ENCODE measurements at regions not wholly inside any gene's neighbourhood (a gene's known extent, or its start where the extent isn't known, plus 50 kb on each side); places are given as distances from the start of the nearest gene placed in this dataset.
"Not testable (repeated sequence)": the region's sequence is repeated elsewhere in the genome, so short reads cannot be mapped to it uniquely, and the experiment has no call there.

DNA sequence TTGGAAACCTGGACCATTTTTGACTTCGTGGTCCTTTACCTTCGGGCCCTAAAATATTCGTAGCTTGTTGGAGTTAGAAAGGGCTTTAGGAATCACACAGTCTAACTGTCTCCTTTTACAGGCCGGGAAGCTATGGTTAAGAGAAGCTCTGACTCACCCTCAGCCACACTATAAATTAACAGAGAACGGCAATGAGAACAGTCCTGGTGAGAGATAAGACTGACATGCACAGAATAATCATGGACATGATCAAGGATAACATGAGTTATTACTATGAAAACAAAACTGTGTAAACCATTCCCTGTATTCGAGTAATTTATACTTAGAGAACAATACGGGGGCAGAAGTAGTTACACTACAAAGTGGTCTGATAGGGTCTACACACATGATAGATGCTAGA, 162.5 kb upstream of the MALRD1 start:
- H2AFZ ChIP-seq (ENCODE audit: low read length): no peak overlapping the region
- H3K27me3 ChIP-seq (ENCODE audit: insufficient read depth, low read length): no peaks in the 10 kb centered on the region
- H3K27ac ChIP-seq (ENCODE audit: low read depth, low read length): no peak overlapping the region
- H3K4me1 ChIP-seq (ENCODE audit: insufficient read depth, low read length): no peaks in the 10 kb centered on the region
- H3K36me3 ChIP-seq (ENCODE audit: insufficient read depth, low read length): no peaks in the 10 kb centered on the region
- no peaks in the 10 kb centered on the region for H3K79me2 ChIP-seq (ENCODE audit: insufficient read depth, low read length)
- H3K9me3 ChIP-seq (ENCODE audit: low read depth, low read length): no peaks in the 10 kb centered on the region
- no peaks in the 10 kb centered on the region for H4K20me1 ChIP-seq (ENCODE audit: insufficient read depth, low read length)
- DNase-seq (ENCODE audit: insufficient read length, low spot score, missing footprints): no peak
- TF ChIP-seq, protein P1, sequence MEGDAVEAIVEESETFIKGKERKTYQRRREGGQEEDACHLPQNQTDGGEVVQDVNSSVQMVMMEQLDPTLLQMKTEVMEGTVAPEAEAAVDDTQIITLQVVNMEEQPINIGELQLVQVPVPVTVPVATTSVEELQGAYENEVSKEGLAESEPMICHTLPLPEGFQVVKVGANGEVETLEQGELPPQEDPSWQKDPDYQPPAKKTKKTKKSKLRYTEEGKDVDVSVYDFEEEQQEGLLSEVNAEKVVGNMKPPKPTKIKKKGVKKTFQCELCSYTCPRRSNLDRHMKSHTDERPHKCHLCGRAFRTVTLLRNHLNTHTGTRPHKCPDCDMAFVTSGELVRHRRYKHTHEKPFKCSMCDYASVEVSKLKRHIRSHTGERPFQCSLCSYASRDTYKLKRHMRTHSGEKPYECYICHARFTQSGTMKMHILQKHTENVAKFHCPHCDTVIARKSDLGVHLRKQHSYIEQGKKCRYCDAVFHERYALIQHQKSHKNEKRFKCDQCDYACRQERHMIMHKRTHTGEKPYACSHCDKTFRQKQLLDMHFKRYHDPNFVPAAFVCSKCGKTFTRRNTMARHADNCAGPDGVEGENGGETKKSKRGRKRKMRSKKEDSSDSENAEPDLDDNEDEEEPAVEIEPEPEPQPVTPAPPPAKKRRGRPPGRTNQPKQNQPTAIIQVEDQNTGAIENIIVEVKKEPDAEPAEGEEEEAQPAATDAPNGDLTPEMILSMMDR (IDR thresholded peaks at IDR 0.05; ENCODE audit: extremely low read depth, low read depth, low read length): no peak
- H3K4me3 ChIP-seq (ENCODE audit: insufficient read depth, low read length): no peak overlapping the region
- no peak overlapping the region for H3K4me2 ChIP-seq (ENCODE audit: insufficient read depth, low read length)

DNA sequence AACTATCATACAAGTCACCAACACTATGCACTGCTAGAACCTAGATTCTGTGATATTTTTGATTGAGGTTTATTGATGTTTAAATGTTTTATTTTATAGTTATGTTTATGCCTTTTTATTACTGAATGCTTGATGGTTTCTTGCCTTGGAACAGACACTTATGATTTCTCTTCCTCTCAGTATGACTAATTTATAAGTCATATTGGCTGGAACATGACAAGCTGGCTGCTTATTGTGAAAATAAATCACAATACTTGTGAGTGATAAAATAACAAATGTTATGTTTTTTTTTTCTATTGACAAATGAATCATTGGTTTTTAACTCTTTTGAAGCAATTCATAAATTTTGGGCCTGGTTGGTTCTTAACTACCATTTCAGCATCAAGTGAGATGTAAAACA, 142.0 kb upstream of the MALRD1 start:
- Histone ChIP-seq H4K20me1 (ENCODE audit: insufficient read depth, low read length) (no peaks in the 10 kb centered on the region), H3K36me3 (ENCODE audit: insufficient read depth, low read length) (no peaks in the 10 kb centered on the region), H3K27me3 (ENCODE audit: insufficient read depth, low read length) (no peaks in the 10 kb centered on the region), H3K9me3 (ENCODE audit: low read depth, low read length) (no peaks in the 10 kb centered on the region), H3K4me3 (ENCODE audit: insufficient read depth, low read length) (no peak overlapping the region), H2AFZ (ENCODE audit: low read length) (no peak overlapping the region), H3K27ac (ENCODE audit: low read depth, low read length) (no peak overlapping the region), H3K79me2 (ENCODE audit: insufficient read depth, low read length) (no peaks in the 10 kb centered on the region), H3K4me1 (ENCODE audit: insufficient read depth, low read length) (no peaks in the 10 kb centered on the region), H3K4me2 (ENCODE audit: insufficient read depth, low read length) (no peak overlapping the region)
- TF ChIP-seq, protein P1 (IDR thresholded peaks at IDR 0.05; ENCODE audit: extremely low read depth, low read depth, low read length): no peak
- DNase-seq (ENCODE audit: insufficient read length, low spot score, missing footprints): no peak

DNA sequence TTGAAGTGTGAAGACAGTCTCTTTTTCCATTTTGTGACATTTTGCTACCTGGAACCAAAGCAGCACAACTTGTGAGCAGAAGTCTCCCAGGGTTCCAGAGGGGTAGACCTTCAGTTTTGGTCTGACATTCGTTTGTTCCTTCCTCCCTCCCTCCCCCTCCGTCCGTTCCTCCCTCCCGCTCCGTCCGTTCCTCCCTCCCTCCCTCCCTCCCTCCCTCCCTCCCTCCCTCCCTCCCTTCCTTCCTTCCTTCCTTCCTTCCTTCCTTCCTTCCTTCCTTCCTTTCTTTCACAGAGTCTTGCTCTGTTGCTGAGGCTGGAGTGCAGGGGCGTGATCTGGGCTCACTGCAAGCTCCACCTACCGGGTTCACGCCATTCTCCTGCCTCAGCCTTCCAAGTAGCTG, 131.2 kb upstream of the MALRD1 start:
- H3K27ac ChIP-seq (ENCODE audit: low read depth, low read length); H3K4me1 ChIP-seq (ENCODE audit: insufficient read depth, low read length); H3K4me2 ChIP-seq (ENCODE audit: insufficient read depth, low read length); H3K36me3 ChIP-seq (ENCODE audit: insufficient read depth, low read length); H3K4me3 ChIP-seq (ENCODE audit: insufficient read depth, low read length); H3K27me3 ChIP-seq (ENCODE audit: insufficient read depth, low read length); H3K9me3 ChIP-seq (ENCODE audit: low read depth, low read length); DNase-seq (ENCODE audit: insufficient read length, low spot score, missing footprints); H4K20me1 ChIP-seq (ENCODE audit: insufficient read depth, low read length); H3K79me2 ChIP-seq (ENCODE audit: insufficient read depth, low read length); H2AFZ ChIP-seq (ENCODE audit: low read length): not testable (repeated sequence)

DNA sequence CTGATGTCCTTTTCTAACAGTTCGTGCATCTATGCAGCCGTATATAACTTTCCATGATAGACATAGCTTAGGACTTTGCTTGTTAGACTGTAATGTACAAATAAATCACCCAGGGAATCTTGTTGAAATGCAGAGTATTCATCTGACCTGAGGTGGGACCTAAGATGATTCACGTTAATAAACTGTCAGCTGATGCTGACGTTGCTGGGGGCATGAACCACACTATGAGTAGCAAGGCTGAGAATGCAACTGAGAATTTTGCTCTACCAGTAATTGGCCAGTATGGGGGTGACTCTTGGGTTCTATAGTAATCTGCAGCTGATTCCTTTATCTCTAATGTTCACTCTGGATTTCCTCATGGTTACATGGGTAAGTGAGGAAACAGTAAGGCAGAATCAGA, 130.1 kb upstream of the MALRD1 start:
- no peak for DNase-seq (ENCODE audit: insufficient read length, low spot score, missing footprints)
- Histone ChIP-seq H3K4me1 (ENCODE audit: insufficient read depth, low read length) (no peaks in the 10 kb centered on the region), H3K27me3 (ENCODE audit: insufficient read depth, low read length) (no peaks in the 10 kb centered on the region), H3K4me3 (ENCODE audit: insufficient read depth, low read length) (no peak overlapping the region), H3K79me2 (ENCODE audit: insufficient read depth, low read length) (no peaks in the 10 kb centered on the region), H3K4me2 (ENCODE audit: insufficient read depth, low read length) (no peak overlapping the region), H2AFZ (ENCODE audit: low read length) (no peak overlapping the region), H3K9me3 (ENCODE audit: low read depth, low read length) (no peaks in the 10 kb centered on the region), H3K27ac (ENCODE audit: low read depth, low read length) (no peak overlapping the region), H4K20me1 (ENCODE audit: insufficient read depth, low read length) (no peaks in the 10 kb centered on the region), H3K36me3 (ENCODE audit: insufficient read depth, low read length) (no peaks in the 10 kb centered on the region)
- TF ChIP-seq, protein P1 (IDR thresholded peaks at IDR 0.05; ENCODE audit: extremely low read depth, low read depth, low read length): no peak

- no peak overlapping the region for H2AFZ ChIP-seq (ENCODE audit: low read length)
- no peaks in the 10 kb centered on the region for H3K4me1 ChIP-seq (ENCODE audit: insufficient read depth, low read length)
- TF ChIP-seq, protein P1 (IDR thresholded peaks at IDR 0.05; ENCODE audit: extremely low read depth, low read depth, low read length): no peak
- H3K36me3 ChIP-seq (ENCODE audit: insufficient read depth, low read length): no peaks in the 10 kb centered on the region
- H3K4me2 ChIP-seq (ENCODE audit: insufficient read depth, low read length): no peak overlapping the region
- no peak for DNase-seq (ENCODE audit: insufficient read length, low spot score, missing footprints)
- no peaks in the 10 kb centered on the region for H3K79me2 ChIP-seq (ENCODE audit: insufficient read depth, low read length)
- no peak overlapping the region for H3K4me3 ChIP-seq (ENCODE audit: insufficient read depth, low read length)
- no peaks in the 10 kb centered on the region for H3K27me3 ChIP-seq (ENCODE audit: insufficient read depth, low read length)
- H3K9me3 ChIP-seq (ENCODE audit: low read depth, low read length): no peaks in the 10 kb centered on the region
- no peak overlapping the region for H3K27ac ChIP-seq (ENCODE audit: low read depth, low read length)
- no peaks in the 10 kb centered on the region for H4K20me1 ChIP-seq (ENCODE audit: insufficient read depth, low read length)
Observed at GRCh38 chr10:18949391-18949790, 99.2 kb upstream of the MALRD1 start.

DNA sequence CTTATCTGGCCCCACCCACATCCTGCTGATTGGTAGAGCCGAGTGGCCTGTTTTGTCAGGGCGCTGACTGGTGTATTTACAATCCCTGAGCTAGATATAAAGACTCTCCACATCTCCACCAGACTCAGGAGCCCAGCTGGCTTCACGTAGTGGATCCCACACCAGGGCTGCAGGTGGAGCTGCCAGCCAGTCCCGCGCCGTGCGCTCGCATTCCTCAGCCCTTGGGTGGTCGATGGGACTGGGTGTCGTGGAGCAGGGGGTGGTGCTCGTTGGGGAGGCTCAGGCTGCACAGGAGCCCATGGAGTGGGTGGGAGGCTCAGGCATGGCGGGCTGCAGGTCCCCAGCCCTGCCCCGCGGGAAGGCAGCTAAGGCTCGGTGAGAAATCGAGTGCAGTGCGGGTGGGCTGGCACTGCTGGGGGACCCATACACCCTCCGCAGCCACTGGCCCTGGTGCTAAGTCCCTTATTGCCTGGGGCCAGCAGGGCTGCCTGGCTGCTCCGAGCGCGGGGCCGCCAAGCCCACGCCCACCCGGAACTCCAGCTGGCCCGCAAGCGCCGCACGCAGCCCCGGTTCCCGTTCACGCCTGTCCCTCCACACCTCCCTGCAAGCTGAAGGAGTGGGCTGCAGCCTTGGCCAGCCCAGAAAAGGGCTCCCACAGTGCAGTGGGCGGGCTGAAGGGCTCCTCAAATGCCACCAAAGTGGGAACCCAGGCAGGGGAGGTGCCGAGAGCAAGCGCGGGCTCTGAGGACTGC, 97.4 kb upstream of the MALRD1 start:
- not testable (repeated sequence) for DNase-seq (ENCODE audit: insufficient read length, low spot score, missing footprints); H3K79me2 ChIP-seq (ENCODE audit: insufficient read depth, low read length); H3K4me3 ChIP-seq (ENCODE audit: insufficient read depth, low read length); H4K20me1 ChIP-seq (ENCODE audit: insufficient read depth, low read length); H3K27ac ChIP-seq (ENCODE audit: low read depth, low read length); H3K36me3 ChIP-seq (ENCODE audit: insufficient read depth, low read length); H3K9me3 ChIP-seq (ENCODE audit: low read depth, low read length); H3K4me1 ChIP-seq (ENCODE audit: insufficient read depth, low read length); H3K4me2 ChIP-seq (ENCODE audit: insufficient read depth, low read length); H2AFZ ChIP-seq (ENCODE audit: low read length); H3K27me3 ChIP-seq (ENCODE audit: insufficient read depth, low read length)

All from osteoblast (primary cell).